ENCODE measurements at regions not wholly inside any gene's neighbourhood (a gene's known extent, or its start where the extent isn't known, plus 50 kb on each side); places are given as distances from the start of the nearest gene placed in this dataset.

DNA sequence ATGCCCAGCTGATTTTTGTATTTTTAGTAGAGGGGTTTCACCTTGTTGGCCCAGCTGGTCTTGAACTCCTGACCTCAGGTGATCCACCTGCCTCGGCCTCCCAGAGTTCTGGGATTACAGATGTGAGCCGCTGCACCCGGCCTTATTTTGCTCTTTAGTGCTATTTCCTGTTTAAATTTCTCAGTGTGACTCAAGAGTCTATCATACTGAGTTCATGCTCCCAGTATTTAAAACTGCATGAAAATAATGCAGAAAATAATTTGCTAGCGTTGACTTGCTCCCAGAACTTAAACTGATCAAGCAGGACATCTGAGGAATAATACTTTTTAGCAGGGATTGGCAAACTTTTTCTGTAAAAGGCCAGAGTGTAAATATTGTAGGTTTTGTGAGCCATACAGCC, 86.4 kb upstream of the C1orf21 start:
- intact Hi-C loops (cut with DNase I): no loop called here
- Histone ChIP-seq H3K4me3 (no peak overlapping the region), H3K9me3 (peaks cover 0 to 19% (median 4%) of the 10 kb centered on the region in 11 donors), H3K36me3 (no peaks in the 10 kb centered on the region), H3K27ac (peak overlapping the region in 1 of 10 donors; percentile 3), H3K27me3 (no peaks in the 10 kb centered on the region), H3K4me1 (peaks cover 16 to 57% (median 41%) of the 10 kb centered on the region in 9 donors)
- DNase-seq: no peak
- 70 to 72% methylated on average over 4 of the region's 4 CpGs for WGBS, 2 donors
- TF ChIP-seq, protein P1, sequence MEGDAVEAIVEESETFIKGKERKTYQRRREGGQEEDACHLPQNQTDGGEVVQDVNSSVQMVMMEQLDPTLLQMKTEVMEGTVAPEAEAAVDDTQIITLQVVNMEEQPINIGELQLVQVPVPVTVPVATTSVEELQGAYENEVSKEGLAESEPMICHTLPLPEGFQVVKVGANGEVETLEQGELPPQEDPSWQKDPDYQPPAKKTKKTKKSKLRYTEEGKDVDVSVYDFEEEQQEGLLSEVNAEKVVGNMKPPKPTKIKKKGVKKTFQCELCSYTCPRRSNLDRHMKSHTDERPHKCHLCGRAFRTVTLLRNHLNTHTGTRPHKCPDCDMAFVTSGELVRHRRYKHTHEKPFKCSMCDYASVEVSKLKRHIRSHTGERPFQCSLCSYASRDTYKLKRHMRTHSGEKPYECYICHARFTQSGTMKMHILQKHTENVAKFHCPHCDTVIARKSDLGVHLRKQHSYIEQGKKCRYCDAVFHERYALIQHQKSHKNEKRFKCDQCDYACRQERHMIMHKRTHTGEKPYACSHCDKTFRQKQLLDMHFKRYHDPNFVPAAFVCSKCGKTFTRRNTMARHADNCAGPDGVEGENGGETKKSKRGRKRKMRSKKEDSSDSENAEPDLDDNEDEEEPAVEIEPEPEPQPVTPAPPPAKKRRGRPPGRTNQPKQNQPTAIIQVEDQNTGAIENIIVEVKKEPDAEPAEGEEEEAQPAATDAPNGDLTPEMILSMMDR (IDR thresholded peaks at IDR 0.05): no peak
- no peak for ATAC-seq

DNA sequence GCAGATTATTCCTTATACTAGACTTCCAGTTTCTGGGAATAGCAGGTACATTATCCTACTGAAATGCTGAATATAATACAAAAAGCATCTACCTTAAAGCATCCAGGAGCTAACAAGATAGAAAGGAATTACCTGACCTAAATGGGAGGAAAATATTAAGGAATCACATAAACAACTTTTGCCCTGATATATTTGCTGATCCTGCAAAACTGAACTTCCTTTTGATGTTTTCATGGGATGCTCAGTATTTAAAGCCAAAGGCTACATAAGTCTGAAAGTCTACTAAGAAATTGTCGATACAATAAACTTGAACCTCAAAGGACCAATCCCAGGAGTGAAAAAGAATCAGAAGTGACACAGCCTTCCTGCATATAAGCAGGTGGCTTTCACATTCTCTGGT, 85.6 kb upstream of the C1orf21 start:
- WGBS, 2 donors: 70 to 71% methylated on average over 1 of the region's 1 CpG
- Histone ChIP-seq H3K36me3 (no peaks in the 10 kb centered on the region), H3K4me3 (no peak overlapping the region), H3K4me1 (peaks cover 16 to 49% (median 34%) of the 10 kb centered on the region in 9 donors), H3K27me3 (no peaks in the 10 kb centered on the region), H3K27ac (peak overlapping the region in 1 of 10 donors; percentile 3), H3K9me3 (peaks cover 0 to 22% (median 4%) of the 10 kb centered on the region in 11 donors)
- TF ChIP-seq, protein P1 (IDR thresholded peaks at IDR 0.05): no peak
- intact Hi-C loops (cut with DNase I): no loop called here
- DNase-seq: no peak
- ATAC-seq: no peak

DNA sequence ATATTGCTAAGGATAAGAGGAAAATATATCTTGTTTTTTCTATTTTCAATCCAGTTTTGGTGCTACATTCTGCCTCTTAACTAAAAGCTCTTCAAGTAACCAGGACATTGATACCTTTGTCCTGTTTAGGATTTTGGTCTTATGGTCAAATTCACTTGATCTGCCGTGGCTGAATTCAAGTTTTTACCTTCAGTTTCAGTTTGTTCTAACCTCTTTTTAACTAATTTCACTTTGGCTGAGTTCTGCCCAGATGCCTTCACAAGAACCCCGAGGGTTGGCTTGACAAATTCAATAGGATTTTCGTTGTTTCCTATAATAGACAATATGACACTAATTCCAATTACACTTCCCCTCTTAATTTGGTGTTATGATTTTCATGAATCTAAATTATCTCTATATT, 84.5 kb upstream of the C1orf21 start:
- TF ChIP-seq, protein P1 (IDR thresholded peaks at IDR 0.05): no peak
- WGBS, 2 donors: 93 to 97% methylated on average over 3 of the region's 3 CpGs
- Histone ChIP-seq H3K27ac (no peak overlapping the region), H3K9me3 (peaks cover 0 to 33% (median 4%) of the 10 kb centered on the region in 11 donors), H3K27me3 (no peaks in the 10 kb centered on the region), H3K4me1 (peaks cover 12 to 38% (median 24%) of the 10 kb centered on the region in 9 donors), H3K36me3 (no peaks in the 10 kb centered on the region), H3K4me3 (no peak overlapping the region)
- intact Hi-C loops (cut with DNase I): no loop called here
- no peak for DNase-seq
- no peak for ATAC-seq

DNA sequence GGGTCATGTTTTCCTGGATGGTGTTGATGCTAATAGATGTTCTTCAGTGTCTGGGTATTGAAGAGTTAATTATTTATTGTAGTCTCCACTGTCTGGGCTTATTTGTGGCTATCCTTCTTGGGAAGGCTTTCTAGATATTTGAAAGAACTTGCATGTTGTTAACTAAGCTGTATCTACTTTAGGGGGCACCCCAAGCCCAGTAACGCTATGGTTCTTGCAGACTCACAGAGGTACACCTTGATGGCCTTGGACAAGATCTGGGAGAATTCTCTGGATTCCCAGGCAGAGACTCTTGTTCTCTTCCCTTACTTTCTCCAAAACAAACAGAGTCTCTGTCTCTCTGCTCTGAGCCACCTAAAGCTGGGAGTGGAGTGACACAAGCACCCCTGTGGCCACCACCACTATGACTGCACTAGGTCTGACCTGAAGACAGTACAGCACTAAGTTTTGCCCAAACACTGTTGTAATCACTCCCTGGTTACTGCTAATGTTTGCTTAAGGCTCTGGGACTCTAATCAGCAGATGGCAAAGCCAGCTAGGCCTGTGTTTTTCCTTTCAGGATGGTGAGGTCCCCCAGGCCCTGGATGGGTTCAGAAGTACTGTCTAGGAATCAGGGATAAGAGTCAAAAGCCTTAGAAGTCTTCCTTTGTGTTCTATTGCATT, 76.5 kb upstream of the C1orf21 start:
- TF ChIP-seq, protein P1 (IDR thresholded peaks at IDR 0.05): peak in 1 of 9 donors; percentile 9

More for the DNA sequence above, 76.5 kb upstream of the C1orf21 start:
- DNase-seq (no peak), ATAC-seq (no peak)
- no peaks in the 10 kb centered on the region for H3K4me1 ChIP-seq
- H3K4me3 ChIP-seq: no peak overlapping the region
- H3K9me3 ChIP-seq: peaks cover 0 to 24% (median 0%) of the 10 kb centered on the region in 11 donors
- no peaks in the 10 kb centered on the region for H3K36me3 ChIP-seq
- 95 to 100% methylated on average over 1 of the region's 1 CpG for WGBS, 2 donors
- no peak overlapping the region for H3K27ac ChIP-seq
- no peaks in the 10 kb centered on the region for H3K27me3 ChIP-seq
- intact Hi-C loops (cut with DNase I): no loop called here

Data from heart right ventricle (tissue), 16 donors.